T-helper 17 cell (primary cell): ENCODE measurements at regions not wholly inside any gene's neighbourhood (a gene's known extent, or its start where the extent isn't known, plus 50 kb on each side); places are given as distances from the start of the nearest gene placed in this dataset.
A peak's percentile ranks its signal among the peaks of the same experiment; 100 is the strongest.

Source experiments
- ATAC-seq: fragments of 150-1000 bp; cut with Tn5 transposase; 2 replicates; pipeline ENCODE4 v1.10.0; 2021; ENCODE audit warnings: mild to moderate bottlenecking, moderate library complexity
- DNase-seq, 3 donors: peaks; one replicate each; pipeline versions ENCODE4 v3.0.0 to v3.0.0-alpha.2; 2020 to 2021
- H3K9me3 ChIP-seq: one replicate; pipeline ENCODE4 v1.7.0; 2013; ENCODE audit warnings: low read length, mild to moderate bottlenecking; ENCODE audit not compliant: control insufficient read depth, poor library complexity, severe bottlenecking
- H3K27ac Mint-ChIP-seq: one replicate; pipeline ENCODE4 v1.8.0; 2022; ENCODE audit warnings: mild to moderate bottlenecking, moderate library complexity, mixed read lengths
- H3K27me3 Mint-ChIP-seq: one replicate; pipeline ENCODE4 v1.8.0; 2022; ENCODE audit warnings: mixed read lengths
- H3K36me3 Mint-ChIP-seq: one replicate; pipeline ENCODE4 v1.8.0; 2022; ENCODE audit warnings: low read depth, mixed read lengths
- H3K4me1 Mint-ChIP-seq: one replicate; pipeline ENCODE4 v1.8.0; 2022; ENCODE audit warnings: mild to moderate bottlenecking, mixed read lengths
- H3K4me3 Mint-ChIP-seq: one replicate; pipeline ENCODE4 v1.8.0; 2022; ENCODE audit warnings: mild to moderate bottlenecking, moderate library complexity, mixed read lengths

GRCh38 chr21:24023936-24024335 is 1583.3 kb downstream of the MRPL39 start:
- H3K9me3 ChIP-seq, result no peaks in the 10 kb centered on the region
- no peak for DNase-seq
- no peak overlapping the region for H3K4me3 Mint-ChIP-seq
- no peak for ATAC-seq
- no peaks in the 10 kb centered on the region for H3K27me3 Mint-ChIP-seq
- H3K27ac Mint-ChIP-seq, result no peak overlapping the region
- H3K36me3 Mint-ChIP-seq, result no peaks in the 10 kb centered on the region
- H3K4me1 Mint-ChIP-seq, result no peaks in the 10 kb centered on the region

- Mint-ChIP-seq H3K36me3 (no peaks in the 10 kb centered on the region), H3K4me3 (no peak overlapping the region), H3K27ac (no peak overlapping the region), H3K4me1 (no peaks in the 10 kb centered on the region), H3K27me3 (no peaks in the 10 kb centered on the region)
- ATAC-seq (no peak), DNase-seq (no peak)
- H3K9me3 ChIP-seq, result no peaks in the 10 kb centered on the region
Measured at GRCh38 chr21:24023402-24023801, 1583.9 kb downstream of the MRPL39 start.

DNA sequence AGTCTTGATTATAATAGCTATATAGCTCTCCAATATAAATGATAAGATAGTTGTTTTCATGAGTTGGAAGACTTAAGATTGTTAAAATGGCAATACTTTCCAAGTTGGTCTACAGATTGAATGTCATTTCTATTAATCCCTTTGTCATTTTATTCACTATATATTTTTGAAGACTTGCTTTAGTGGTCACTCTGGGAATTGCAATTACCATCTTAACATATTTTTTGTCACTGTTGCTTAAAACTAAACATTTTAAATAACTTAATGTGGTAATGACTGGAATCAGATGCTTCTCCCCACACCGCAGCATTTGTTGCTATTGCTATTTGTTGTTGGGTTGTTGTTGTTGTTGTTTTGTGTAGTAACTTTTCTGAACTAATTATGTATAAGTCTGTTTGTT is 1592.9 kb downstream of the MRPL39 start:
- no peak overlapping the region for H3K4me3 Mint-ChIP-seq
- no peak for ATAC-seq
- no peak for DNase-seq
- no peak overlapping the region for H3K27ac Mint-ChIP-seq
- no peaks in the 10 kb centered on the region for H3K36me3 Mint-ChIP-seq
- H3K9me3 ChIP-seq, result no peaks in the 10 kb centered on the region
- no peaks in the 10 kb centered on the region for H3K4me1 Mint-ChIP-seq
- no peaks in the 10 kb centered on the region for H3K27me3 Mint-ChIP-seq

DNA sequence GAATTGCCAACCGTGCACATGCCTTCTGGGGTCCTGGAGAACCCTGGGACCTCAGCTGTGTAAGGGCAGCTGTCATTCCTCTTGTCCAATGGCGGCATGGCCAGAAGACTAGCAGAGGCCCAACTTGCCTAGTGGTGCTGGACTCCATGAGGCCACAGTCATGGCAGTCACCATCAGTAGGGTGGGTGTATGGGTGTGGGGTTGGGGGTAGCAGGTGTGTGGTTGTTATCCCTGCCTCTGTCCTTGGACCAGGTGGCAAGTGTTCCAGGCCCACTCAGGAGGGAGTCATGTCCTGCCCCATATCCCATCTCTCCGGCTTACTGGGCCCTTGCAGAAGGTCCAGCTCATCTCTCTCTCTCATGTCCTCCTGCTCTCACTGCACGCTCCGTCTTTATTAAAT is 1596.2 kb downstream of the MRPL39 start:
- no peaks in the 10 kb centered on the region for H3K4me1 Mint-ChIP-seq
- H3K9me3 ChIP-seq, result no peaks in the 10 kb centered on the region
- ATAC-seq, result no peak
- no peak for DNase-seq
- H3K4me3 Mint-ChIP-seq, result no peak overlapping the region
- no peak overlapping the region for H3K27ac Mint-ChIP-seq
- H3K27me3 Mint-ChIP-seq, result no peaks in the 10 kb centered on the region
- no peaks in the 10 kb centered on the region for H3K36me3 Mint-ChIP-seq

GRCh38 chr21:24007592-24007991 is 1599.7 kb downstream of the MRPL39 start:
- H3K9me3 ChIP-seq, result no peaks in the 10 kb centered on the region
- Mint-ChIP-seq H3K36me3 (peaks cover 2% of the 10 kb centered on the region), H3K27ac (no peak overlapping the region), H3K27me3 (no peaks in the 10 kb centered on the region), H3K4me3 (no peak overlapping the region), H3K4me1 (no peaks in the 10 kb centered on the region)
- no peak for ATAC-seq
- DNase-seq, result no peak

GRCh38 chr21:23986987-23987386 is 1620.3 kb downstream of the MRPL39 start:
- Mint-ChIP-seq H3K27ac (no peak overlapping the region), H3K27me3 (no peaks in the 10 kb centered on the region), H3K36me3 (no peaks in the 10 kb centered on the region), H3K4me3 (no peak overlapping the region), H3K4me1 (no peaks in the 10 kb centered on the region)
- H3K9me3 ChIP-seq, result no peaks in the 10 kb centered on the region
- DNase-seq (no peak), ATAC-seq (no peak)

DNA sequence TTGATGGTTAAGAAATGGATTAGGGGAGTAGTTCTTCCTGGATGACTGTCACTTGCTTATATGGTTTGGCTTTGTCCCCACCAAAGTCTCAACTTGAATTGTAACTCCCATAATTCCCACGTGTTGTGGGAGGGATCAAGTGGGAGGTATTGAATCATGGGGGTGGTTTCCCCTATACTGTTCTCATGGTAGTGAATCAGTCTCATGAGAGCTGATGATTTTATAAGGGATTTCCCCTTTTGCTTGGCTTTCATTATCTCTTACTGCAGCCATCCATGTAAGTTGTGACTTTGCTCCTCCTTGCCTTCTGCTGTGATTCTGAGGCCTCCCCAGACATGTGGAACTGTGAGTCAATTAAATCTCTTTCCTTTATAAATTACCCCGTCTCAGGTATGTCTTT is 1621.1 kb downstream of the MRPL39 start:
- H3K27me3 Mint-ChIP-seq, result no peaks in the 10 kb centered on the region
- no peak overlapping the region for H3K27ac Mint-ChIP-seq
- H3K4me1 Mint-ChIP-seq, result no peaks in the 10 kb centered on the region
- no peak for ATAC-seq
- no peaks in the 10 kb centered on the region for H3K9me3 ChIP-seq
- H3K36me3 Mint-ChIP-seq, result no peaks in the 10 kb centered on the region
- no peak for DNase-seq
- no peak overlapping the region for H3K4me3 Mint-ChIP-seq

GRCh38 chr21:23982546-23982945 is 1624.7 kb downstream of the MRPL39 start:
- no peak overlapping the region for H3K4me3 Mint-ChIP-seq
- no peaks in the 10 kb centered on the region for H3K9me3 ChIP-seq
- no peaks in the 10 kb centered on the region for H3K27me3 Mint-ChIP-seq
- DNase-seq (no peak), ATAC-seq (no peak)
- no peaks in the 10 kb centered on the region for H3K36me3 Mint-ChIP-seq
- H3K4me1 Mint-ChIP-seq, result no peaks in the 10 kb centered on the region
- H3K27ac Mint-ChIP-seq, result no peak overlapping the region

DNA sequence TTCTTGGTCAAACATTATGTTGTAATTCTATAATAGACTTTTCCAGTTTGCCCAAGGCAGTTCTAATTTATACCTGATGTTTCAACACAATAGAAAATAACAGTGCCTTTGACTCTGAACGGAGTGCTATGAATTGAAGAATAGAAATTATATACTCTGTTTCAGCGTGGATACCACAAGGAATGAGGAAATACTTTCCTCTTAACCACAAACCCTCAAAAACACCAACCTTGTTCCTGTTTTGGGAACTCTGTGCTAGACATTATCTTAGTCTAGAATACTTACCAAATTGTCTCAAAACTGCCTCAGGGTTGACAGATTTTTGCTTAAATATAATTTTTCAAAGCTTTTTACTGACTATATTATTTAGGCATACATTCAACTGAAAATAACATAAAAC is 1629.3 kb downstream of the MRPL39 start:
- Mint-ChIP-seq H3K27me3 (no peaks in the 10 kb centered on the region), H3K4me1 (no peaks in the 10 kb centered on the region), H3K36me3 (no peaks in the 10 kb centered on the region), H3K4me3 (no peak overlapping the region), H3K27ac (no peak overlapping the region)
- ATAC-seq (no peak), DNase-seq (no peak)
- H3K9me3 ChIP-seq, result no peaks in the 10 kb centered on the region

DNA sequence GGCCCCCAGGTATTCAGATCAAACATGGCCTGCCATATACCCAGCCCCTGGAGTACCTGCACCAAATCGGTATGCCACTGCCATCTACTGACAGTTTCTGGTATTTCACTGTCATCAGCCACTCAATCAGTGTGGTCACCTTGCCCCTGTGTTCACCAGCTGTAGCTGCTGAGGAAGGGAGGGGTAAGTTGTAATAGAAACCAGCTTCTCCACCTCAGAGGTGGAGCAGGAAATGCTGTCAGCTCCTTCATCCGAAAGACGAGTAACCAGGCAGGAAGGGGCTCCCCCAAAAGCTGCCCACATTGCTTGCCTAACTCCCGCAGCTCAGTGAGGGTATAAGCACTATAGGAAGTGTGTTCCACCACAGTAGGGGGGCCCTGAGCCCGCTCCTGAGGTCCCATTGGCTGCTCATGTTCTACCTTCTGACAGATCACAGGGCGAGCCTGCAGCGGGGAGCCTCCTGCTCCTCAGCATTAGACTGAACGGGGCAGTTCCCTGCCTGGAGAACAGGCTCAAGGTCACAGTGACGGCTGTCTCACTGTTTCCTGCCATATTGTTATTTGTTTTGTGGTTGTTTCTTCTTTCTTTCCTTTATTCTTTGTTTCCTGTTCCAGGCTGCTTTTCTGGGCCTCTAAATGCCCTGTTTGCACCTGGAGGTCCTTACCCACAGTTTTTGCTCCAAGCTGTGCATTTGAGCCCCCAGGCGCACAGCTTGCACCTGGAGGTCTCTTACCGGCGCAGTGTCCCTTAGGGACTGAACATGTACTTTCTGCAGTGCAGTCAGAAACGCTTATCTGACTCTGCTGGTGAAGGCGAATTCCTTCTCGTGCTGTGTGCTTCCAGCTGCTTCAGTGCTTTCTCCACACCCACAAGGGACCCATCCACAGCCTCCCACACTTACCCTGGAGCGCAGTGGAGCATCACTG is 1638.3 kb downstream of the MRPL39 start:
- H3K27me3 Mint-ChIP-seq, result no peaks in the 10 kb centered on the region
- peak overlapping the region; percentile 84 for H3K4me3 Mint-ChIP-seq
- no peaks in the 10 kb centered on the region for H3K36me3 Mint-ChIP-seq
- no peaks in the 10 kb centered on the region for H3K9me3 ChIP-seq
- H3K4me1 Mint-ChIP-seq, result peaks cover 11% of the 10 kb centered on the region
- DNase-seq (peak; percentile 12 to 65 (median 39)), ATAC-seq (peak; percentile 91)
- peak overlapping the region; percentile 88 for H3K27ac Mint-ChIP-seq

GRCh38 chr21:23968008-23968407 is 1639.3 kb downstream of the MRPL39 start:
- no peaks in the 10 kb centered on the region for H3K9me3 ChIP-seq
- Mint-ChIP-seq H3K4me1 (peaks cover 11% of the 10 kb centered on the region), H3K27ac (no peak overlapping the region), H3K36me3 (no peaks in the 10 kb centered on the region), H3K4me3 (no peak overlapping the region), H3K27me3 (no peaks in the 10 kb centered on the region)
- ATAC-seq (no peak), DNase-seq (no peak)

GRCh38 chr21:23963454-23963853 is 1643.8 kb downstream of the MRPL39 start:
- Mint-ChIP-seq H3K36me3 (no peaks in the 10 kb centered on the region), H3K27me3 (peaks cover 8% of the 10 kb centered on the region), H3K27ac (no peak overlapping the region), H3K4me1 (peaks cover 4% of the 10 kb centered on the region), H3K4me3 (no peak overlapping the region)
- no peaks in the 10 kb centered on the region for H3K9me3 ChIP-seq
- ATAC-seq (no peak), DNase-seq (no peak)

DNA sequence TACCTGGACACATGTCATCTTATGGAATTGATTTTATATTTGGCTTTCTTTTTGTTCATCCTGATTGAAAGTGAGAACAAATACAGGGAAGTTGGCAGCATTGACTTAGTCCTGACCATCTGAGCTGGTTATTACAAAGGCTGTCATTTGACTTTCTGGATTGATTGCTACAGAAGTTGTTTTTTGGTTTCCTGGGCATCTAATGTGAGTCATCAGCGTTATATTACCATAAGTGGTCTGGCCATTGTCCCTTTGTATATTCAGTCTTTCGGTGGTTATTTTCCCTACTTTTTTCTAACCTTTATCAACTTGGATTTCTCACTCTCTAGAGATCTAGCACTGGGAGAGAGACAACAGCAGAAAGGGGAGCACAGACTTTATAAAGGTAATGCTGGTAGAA is 1646.5 kb downstream of the MRPL39 start:
- Mint-ChIP-seq H3K4me1 (peaks cover 3% of the 10 kb centered on the region), H3K27ac (no peak overlapping the region), H3K27me3 (peaks cover 8% of the 10 kb centered on the region), H3K4me3 (no peak overlapping the region), H3K36me3 (no peaks in the 10 kb centered on the region)
- no peaks in the 10 kb centered on the region for H3K9me3 ChIP-seq
- ATAC-seq (no peak), DNase-seq (no peak)
